Stimulated activated CD8-positive, alpha-beta memory T cell treated with anti-CD3 and anti-CD28 coated beads, Interleukin-4, amount 100 ng/mL, for 1 hour (primary cell): ENCODE measurements at regions not wholly inside any gene's neighbourhood (a gene's known extent, or its start where the extent isn't known, plus 50 kb on each side); places are given as distances from the start of the nearest gene placed in this dataset.

Experiments used
- DNase-seq, 2 donors: peaks; one replicate each; pipeline ENCODE4 v3.0.0-alpha.2; 2020; ENCODE audit warnings: low read depth in 2 of 2, low spot score in 1 of 2

DNA sequence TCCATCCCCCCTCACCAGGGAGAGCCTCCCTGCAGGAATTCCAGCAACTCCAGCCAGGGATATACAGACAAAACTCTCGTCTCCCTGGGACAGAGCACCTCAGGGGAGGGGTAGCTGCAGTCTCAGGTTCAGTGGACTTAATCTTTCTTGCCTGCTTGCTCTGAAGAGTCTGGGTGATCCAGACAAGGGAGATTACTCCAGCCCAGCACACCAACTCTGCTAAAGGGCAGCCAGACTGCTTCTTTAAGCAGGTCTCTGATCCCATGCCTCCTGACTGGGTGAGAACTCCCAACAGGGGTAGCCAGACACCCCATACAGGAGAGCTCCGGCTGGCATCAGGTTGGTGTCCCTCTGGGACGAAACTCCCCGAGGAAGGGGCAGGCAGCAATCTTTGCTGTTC lies 888.7 kb downstream of the RAB28 start:
- no peak for DNase-seq

DNA sequence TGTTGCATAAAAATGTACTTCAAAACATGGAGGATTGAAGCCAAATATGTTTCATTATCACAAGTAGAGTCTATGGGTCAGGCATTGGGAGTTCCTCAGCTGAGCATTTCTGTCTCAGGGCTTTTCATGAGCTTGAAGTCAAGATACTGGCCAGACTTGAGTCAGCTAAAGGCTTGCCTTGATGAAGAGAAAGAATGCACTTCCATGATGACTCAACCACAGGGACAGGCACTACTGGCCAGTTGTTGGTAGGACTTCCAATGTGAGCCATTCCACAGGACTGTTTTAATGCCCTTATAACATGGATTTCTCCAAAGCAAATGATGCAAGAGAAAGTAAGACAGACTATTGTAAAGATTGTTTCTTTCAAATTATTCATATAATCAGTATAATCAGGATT lies 895.6 kb downstream of the RAB28 start:
- DNase-seq, result no peak

DNA sequence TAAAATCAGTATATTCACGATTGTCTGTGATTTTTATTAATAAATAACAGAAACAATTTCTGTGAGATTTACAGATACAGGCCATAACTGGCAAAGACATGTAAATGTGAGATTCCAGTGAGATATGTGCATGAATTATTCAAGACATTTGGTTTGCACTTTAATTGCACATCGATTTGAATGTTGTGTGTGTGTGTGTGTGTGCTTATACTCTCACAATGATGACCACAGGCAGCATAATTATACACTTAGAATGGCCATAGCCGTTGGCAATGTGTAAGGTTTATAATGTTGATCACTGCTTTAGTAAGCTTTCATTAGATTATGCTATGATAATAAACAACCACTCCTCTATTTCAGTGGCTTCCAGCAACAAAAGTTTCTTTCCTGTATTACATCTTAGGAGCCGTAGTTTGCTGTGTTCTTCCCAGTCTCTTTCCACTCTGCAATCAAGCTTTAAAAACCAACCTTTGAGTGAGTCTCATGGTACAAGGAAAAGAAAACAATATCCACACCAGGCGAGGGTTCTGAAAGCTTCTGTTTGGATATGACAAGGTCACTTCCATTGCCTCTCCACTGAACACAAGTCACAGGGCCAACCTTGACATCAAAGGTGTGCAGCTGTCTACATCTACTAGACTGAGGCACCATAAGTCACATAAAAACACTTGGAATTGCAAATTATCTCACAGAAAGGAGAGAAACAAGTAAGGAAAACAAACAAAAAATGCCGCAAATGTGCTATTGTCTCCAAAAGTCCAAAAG lies 897.7 kb downstream of the RAB28 start:
- no peak for DNase-seq

DNA sequence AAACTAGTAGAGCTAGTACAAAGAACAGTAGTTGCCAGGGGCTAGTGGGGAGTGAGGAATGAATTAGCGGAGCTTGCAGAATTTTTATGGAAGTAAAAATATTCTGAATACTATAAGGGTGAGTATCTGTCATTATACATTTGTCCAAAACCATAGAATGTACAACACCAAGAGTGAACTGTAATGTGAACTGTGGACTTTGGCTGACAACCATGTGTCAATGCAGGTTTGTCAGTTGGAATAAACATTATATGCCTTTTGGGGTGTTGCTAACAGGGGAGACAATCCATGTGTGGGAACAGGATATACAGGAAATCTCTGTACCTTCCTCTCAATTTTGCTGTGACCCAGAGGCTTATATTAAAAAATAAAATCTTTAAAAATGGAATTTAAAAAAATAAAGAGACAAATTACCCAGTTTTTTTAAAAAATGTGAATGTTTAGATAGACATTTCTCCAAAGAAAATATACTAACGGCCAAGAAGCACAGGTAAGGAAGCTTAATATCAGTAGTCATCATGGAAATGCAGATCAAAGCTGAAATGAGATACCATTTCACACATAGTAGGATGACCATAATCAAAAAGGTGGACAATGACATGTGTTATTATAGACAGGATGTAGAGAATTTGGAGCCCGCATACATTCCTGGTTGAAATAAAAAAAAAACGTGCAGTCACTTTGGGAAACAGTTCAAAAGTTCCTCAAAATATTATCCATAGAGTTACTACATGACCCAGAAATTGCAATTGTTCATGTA lies 899.8 kb downstream of the RAB28 start:
- DNase-seq, result no peak

DNA sequence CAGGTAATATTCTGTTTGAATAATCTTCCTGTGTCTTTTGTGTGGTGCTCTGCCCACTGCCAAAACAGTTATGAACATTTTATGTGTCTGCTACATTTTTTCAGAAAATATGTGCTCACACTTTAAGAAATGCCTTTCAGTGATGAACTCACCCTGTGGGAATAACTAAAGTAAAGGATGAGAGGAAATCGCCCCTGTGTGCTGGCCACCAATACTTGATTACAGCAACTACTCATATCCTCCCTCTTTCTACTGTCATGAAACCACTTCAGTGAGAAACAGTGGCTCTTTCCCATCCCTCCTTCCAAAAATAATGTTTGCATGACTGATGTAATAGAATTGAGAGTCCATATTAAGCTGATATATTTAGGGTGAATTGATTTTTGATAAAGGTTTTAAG lies 900.9 kb downstream of the RAB28 start:
- no peak for DNase-seq

DNA sequence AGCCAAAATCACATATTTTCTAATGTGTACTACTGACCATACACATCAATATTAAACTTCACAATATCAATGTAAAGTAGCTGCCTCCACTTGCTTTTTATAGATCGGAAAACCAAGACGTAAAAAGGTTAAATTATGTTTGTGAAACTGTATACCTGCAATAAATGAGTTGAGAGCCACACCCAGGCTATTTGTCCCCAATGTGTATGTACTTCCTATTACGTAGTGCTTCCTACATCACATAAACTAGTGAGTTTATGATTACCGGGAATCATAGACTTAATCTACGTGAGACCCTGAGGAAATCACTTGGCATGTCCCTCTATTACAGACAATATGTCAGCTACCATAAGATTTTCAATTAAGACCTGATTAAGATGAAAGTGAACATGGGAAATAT lies 903.4 kb downstream of the RAB28 start:
- no peak for DNase-seq

DNA sequence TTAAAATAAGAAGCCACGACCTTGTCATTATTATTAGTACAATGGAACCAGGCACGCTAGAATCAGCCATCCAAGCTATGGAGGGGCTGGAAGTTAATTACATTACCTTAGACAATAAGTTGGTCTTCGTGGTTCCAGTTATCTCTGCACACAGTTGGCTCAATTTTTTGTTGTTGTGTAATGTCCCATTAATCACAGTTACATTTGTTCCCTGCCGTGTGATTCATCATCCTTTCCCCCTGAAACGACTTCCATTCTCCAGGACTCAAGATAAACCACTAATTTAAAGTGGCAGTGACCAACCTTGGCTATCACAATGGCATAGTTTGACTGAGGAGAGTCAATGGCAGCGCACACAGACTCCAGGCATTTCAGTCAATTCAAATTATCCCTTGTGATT lies 905.0 kb downstream of the RAB28 start:
- DNase-seq, result no peak

DNA sequence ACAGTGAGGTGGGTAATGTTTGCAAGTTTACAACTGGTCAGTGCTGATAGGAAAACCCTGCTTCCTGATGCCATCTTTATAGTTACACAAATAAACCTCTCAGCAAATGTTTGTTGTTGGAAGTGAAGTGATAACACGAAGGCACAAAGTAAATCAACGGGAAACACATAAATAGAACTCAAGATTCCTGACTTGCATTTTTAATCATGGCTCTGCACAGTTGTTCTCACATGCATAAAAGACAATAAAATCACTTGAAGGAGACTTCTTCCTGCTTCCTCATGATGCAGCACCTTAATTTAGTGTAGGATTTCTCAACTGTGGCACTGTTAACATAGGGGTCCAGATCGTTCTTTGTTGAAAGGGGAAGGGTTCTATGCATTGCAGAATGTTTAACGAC lies 907.7 kb downstream of the RAB28 start:
- no peak for DNase-seq

DNA sequence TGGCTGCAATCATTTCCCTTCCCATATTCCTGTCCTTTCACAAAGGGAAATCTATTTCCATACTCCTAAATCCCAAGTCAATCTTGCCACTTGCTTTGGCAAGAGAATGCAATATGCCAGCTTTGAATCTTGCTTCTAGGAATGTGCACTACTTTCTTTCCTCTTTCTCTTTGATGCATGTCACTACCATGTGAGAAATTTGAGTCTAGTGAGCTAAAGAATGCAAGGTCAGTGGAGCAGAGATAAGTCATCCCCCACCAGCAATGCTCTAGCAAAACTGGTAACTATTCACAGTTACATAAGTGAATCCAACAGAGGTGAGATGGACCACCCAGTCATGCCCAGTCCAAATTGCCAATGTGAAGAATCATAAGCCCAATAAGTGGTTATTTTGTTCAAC lies 910.4 kb downstream of the RAB28 start:
- DNase-seq, result no peak

DNA sequence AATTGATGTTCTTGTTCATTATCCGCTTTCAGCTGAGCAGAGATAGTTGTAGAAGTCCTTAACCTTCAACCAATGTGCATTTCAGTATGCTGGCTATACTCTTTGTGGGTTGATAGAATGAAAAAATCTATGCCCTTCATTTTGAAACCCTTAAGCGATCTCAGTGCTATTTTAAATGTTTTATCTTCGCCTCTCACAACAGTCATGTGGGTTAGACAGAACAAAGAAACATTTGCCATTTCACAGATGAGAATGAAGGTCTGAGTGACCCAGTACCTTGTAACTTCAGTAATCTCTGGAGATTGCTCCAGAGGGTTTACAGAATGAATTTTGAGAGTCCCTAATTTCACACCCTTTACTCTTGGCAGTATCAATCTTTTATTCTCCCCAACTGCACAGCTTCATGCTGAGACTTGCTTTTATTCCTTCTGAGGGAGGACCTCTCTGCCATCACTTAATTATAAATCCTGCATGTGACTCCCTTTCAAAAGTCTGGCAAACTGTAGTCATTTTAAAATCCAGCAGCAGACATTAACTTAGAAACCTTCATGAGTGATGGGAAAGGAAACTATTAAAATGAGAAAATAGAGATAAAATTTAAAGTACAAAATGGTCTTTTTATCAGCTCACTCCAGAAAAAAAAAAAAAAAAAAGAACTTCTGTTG lies 921.5 kb downstream of the RAB28 start:
- DNase-seq, result no peak

DNA sequence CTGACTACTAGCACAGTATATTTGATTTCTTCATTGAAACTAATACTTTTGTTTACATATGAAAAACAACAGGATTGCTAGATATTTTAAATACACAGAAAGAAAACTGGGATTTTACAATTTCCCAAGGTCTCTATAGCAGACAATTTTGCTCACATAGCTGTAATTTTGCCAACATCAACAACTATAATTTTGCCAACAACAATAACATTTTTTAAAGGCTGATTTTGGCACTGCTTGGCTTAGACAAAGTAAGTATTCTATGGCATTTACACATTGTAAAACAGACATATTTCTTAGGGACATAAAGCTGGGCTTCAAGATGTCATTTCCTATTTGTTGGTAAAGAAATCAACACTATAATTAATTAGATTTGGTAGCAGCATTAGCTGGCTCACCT lies 922.1 kb downstream of the RAB28 start:
- no peak for DNase-seq

DNA sequence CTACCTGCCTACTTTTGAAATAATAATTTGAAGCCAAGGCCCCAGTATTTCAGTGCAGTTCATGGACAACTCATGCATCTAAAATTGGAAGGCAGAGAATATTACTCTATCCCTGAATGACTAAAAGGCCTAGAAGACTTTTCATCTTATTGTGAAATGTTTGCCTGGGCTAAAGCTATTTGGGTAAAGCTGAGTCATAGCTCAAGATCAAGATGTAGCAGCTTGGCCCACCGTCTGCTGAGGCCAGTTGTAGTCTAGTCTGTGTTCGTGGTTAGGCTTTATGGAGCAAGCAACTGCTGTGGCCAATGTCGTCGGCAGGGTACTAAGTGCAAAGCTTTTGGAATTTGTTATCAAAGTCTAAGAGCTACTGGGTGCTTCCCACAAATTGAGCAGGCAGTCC lies 929.1 kb downstream of the RAB28 start:
- DNase-seq, result no peak

DNA sequence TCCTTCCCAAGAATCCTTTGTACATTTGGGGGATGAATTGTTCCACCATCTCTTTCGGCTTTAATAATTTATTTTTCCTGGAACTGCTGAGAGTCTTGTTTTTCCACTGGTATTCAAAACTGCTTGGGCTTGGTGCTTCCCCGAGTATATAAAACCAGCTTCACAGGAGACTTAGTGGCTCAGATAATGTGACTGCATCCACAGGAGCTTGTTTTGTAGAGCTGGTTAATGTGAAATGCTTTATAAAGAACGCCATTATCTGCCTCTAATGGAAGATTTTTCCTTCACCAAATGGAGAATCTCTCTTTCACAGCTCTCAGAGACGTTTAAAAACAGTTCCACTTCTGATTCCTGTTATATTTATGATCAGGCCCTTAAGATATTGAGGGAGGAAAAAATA lies 935.5 kb downstream of the RAB28 start:
- DNase-seq, result no peak

DNA sequence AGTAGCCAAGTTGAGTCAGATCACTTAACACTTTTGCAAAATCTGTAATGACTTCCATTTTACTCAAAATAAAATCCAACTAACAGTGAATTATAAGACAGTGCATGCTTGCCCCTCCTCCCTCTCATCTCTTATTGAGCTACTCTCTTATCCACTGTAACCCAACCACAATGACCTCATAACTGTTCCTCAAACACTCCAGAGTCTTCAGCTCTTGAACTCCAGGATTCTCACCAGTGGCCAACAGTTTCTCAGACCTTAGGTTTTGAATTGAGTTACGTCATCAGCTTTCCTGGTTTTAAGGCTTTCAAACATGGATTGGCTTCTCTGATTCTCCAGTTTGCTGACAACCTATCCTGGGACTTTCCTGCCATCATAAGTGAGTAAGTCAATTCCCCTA lies 938.3 kb downstream of the RAB28 start:
- DNase-seq, result no peak

DNA sequence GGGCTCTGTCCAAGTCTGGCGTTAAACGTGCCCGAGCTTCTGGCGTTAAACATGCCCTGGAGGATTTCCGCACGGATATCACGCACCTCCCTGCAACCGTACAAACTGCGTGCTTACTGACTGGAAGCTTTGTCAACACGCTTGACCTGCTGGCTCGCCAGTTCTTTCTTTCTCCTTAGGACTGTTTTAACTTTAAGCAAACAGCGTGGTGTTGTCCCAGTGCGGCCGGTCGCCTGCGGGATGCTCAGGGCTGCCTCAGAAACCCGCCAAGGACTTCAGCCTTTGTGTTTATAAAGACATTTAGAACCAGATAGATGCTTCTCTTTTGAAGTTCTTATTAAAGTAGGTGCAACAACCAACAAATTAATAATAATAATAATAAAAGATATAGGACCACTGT lies 946.0 kb downstream of the RAB28 start:
- DNase-seq, result no peak

DNA sequence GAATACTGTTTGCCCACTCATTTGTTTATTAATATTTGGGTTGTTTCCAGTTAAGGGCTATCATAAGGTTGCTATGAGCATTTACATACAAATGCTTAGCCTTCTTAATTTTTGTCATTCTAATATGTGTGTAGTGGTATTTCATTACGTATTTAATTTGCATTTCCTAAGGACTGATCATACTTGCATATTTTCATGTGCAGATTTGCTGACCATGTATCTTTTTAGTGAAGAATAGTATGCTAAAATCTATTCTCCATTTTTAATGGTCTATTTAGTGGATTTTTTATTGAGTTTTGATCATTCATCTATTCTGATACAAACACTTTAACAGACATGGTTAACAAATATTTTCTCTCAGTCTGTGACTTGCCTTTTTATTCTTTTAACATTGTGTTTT lies 949.5 kb downstream of the RAB28 start:
- no peak for DNase-seq

DNA sequence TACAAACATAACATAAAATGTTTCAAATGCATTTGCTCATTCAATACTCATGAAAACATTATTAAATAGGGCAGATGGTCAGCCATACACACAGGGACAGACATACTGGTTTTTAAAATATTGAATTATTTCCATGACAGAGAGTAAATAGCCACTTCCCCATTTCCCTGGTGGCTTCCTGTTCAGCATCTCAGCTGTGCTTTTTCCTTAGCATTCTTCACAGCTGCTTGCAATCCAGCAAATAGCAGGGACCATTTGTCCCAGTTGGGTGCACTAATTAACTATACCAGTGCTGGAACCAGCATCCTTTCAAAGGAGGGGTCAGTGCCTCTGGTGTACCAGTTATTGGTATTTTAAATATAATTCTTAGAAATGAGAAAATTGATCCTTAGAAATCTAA lies 964.7 kb downstream of the RAB28 start:
- no peak for DNase-seq

DNA sequence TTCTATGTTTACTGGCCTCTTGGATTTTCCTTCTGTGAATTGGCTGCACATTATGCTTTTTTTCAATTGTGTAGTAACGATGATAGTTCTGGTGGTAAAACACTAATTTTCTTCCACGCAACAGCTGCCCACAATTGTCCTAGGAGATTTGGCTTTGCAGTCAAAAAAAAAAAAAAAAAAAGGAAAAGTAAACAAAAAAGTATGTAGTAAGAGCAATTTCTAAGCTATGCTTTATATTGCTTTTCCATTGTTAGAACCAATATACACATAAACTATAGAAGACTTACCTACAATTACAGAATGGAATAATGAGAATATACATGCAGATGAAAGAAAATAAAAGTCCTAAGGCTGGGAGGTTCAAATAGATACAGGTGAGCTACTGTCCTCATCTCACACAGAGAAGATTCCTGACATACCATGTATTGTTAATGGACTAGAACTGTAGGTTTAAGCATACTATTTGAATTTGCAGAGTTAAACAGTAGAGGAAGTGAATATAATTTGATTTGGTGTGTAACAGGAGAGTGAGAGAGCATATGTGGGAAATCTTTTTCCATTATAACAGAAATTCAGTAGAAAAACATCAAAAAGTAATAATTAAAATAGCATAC lies 976.2 kb downstream of the RAB28 start:
- no peak for DNase-seq

DNA sequence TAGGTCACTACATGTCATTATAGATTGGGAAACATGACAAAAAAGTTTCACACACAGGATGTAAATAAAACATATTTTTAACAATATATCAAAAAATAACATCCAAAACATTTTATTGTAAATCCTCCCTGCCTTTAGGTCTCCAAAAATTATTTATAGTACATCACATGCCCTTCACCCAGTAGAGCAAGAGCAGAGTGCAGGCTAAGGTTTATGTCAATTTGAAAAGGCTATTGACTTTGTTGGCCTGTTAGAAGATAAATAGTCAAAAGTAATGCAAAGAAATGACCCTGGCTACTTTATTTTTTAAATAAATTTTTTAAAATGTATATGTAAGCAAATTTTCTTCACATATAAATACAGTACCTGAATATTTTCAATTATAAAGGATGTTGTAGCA lies 983.7 kb downstream of the RAB28 start:
- DNase-seq, result no peak

DNA sequence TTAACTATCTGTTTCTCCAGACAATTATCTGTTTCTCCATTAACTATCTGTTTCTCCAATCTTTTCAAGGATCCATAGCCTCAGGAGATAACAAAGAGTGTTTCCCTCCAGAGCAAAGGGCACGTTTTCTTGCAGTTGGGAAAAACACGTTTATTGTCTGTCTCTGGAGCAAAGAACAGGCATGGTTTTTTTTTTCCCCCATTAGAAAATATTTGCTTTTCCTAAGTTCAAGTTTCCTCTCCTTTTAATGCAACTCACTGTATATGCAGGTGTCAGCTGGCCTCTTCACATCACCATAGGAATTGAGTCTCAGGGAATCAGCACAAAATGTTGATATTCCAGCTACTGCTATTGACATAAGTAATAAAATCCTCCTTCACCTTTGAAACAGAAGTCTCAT lies 984.4 kb downstream of the RAB28 start:
- no peak for DNase-seq

DNA sequence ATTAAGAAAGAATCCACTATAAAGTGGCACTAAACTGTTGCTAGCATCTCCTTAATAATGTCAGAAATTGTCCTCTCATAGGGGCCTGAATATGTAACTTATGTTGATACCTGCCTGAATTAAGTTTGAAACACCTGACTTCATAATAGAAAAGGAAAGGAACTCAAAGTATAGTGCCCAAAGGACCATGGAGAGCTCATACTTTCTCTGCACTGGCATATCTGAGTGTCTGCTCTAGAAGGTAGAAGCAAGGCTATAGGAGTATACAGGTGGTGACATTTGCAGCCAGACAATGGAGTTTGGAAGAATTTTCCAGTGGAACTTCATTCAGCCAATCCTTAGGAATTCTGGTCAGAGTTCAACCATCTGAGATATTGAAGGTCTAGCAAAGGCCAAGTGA lies 988.9 kb downstream of the RAB28 start:
- no peak for DNase-seq
